Panc1 (cell line): ENCODE measurements at regions not wholly inside any gene's neighbourhood (a gene's known extent, or its start where the extent isn't known, plus 50 kb on each side); places are given as distances from the start of the nearest gene placed in this dataset.

Experiments used
- CTCF ChIP-seq: fragments of 450-650 bp; IDR thresholded peaks from 2 replicates; pipeline ENCODE4 v1.5.1; 2017; ENCODE audit warnings: mild to moderate bottlenecking
- POLR2AphosphoS5 ChIP-seq: IDR thresholded peaks from 2 replicates; pipeline ENCODE4 v1.6.1; 2012; ENCODE audit warnings: mild to moderate bottlenecking, low read depth, low read length, moderate library complexity
- TCF7L2 ChIP-seq: IDR thresholded peaks from 2 replicates; pipeline ENCODE4 v1.6.1; 2011; ENCODE audit warnings: mild to moderate bottlenecking, low read depth, low read length, inconsistent platforms

DNA sequence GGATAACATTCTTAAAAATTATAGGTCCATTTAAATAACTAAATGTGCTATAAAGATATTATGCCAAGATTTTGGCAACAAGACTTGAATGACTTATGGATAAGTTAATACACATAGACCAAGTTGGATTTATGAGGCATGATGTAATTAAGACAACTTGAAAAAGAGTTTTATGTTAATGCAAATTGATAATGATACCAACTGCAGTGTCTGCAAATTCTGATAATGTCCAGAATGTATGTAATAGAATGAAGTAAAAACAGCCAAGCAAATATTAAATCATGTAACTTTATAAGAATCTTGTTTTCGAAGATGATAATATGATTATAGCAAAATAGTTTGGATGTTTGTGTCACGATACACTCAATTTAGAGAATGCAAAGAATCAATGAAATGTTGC, 868.3 kb downstream of the DNAJB9 start:
- no peak for TF ChIP-seq POLR2AphosphoS5
- no peak for TF ChIP-seq CTCF
- TF ChIP-seq TCF7L2: no peak
